H1 (cell line): ENCODE measurements at regions not wholly inside any gene's neighbourhood (a gene's known extent, or its start where the extent isn't known, plus 50 kb on each side); places are given as distances from the start of the nearest gene placed in this dataset.

Source experiments
- CHD2 ChIP-seq: IDR thresholded peaks from 2 replicates; pipeline ENCODE4 v1.6.1; 2012; ENCODE audit warnings: low read length, improper control_type of control experiment
- CHD7 ChIP-seq: fragments of 300-600 bp; sonication (generic); IDR thresholded peaks from 2 replicates; pipeline ENCODE4 v1.7.1; 2012; ENCODE audit warnings: low read length, moderate library complexity, mild to moderate bottlenecking, inconsistent platforms; ENCODE audit not compliant: insufficient replicate concordance
- NRF1 ChIP-seq: IDR thresholded peaks from 2 replicates; pipeline ENCODE4 v1.6.1; 2011; ENCODE audit warnings: mild to moderate bottlenecking, low read depth, low read length, improper control_type of control experiment
- POLR2AphosphoS5 ChIP-seq: IDR thresholded peaks from 2 replicates; pipeline ENCODE4 v1.6.1; 2011; ENCODE audit warnings: low read depth, low read length
- SAP30 ChIP-seq: fragments of 300-600 bp; sonication (generic); IDR thresholded peaks from 2 replicates; pipeline ENCODE4 v1.7.1; 2012; ENCODE audit warnings: low read length, moderate library complexity, mild to moderate bottlenecking, inconsistent platforms; ENCODE audit not compliant: insufficient read depth, insufficient replicate concordance
- TBP ChIP-seq: IDR thresholded peaks from 2 replicates; pipeline ENCODE4 v1.6.1; 2011; ENCODE audit warnings: low read depth, low read length, improper control_type of control experiment
- USF2 ChIP-seq: IDR thresholded peaks from 2 replicates; pipeline ENCODE4 v1.6.1; 2011; ENCODE audit warnings: low read length, improper control_type of control experiment

DNA sequence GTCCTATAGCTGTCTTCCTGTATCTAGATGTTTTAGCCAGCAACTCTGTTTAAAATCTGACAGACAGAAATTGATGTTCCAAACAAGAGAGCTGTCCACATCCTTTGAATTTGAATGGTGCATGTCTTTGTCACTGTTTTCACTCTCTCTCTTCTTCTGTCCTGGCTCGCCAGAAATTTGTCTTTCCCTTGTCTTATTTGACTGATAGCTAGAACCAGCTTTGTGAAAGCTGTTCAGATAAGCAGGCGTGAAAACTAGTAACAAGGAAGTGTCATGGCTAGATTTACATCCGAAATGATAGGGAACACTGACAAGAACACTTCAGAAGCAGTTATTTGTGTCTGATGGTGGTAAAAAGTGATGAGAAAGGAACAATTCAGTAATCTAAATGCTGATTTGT lies 354.9 kb upstream of the SLITRK1 start (continued):
- TF ChIP-seq CHD7, result no peak
- no peak for TF ChIP-seq USF2
- no peak for TF ChIP-seq NRF1
- TF ChIP-seq POLR2AphosphoS5, result no peak
- no peak for TF ChIP-seq CHD2
- no peak for TF ChIP-seq TBP
- TF ChIP-seq SAP30, result no peak
